Nephron (organoid): ENCODE measurements at regions not wholly inside any gene's neighbourhood (a gene's known extent, or its start where the extent isn't known, plus 50 kb on each side); places are given as distances from the start of the nearest gene placed in this dataset.

Experiments used
- H3K27ac Mint-ChIP-seq, 3 experiments: 2 replicates each; pipeline ENCODE4 v1.8.0; 2020; ENCODE audit warnings: mixed read lengths in 3 of 3, mild to moderate bottlenecking in 2 of 3, moderate library complexity in 1 of 3
- H3K27me3 Mint-ChIP-seq: 2 replicates; pipeline ENCODE4 v1.8.0; 2021; ENCODE audit warnings: low read depth, mild to moderate bottlenecking, moderate library complexity, mixed read lengths
- H3K36me3 Mint-ChIP-seq: 2 replicates; pipeline ENCODE4 v1.8.0; 2020; ENCODE audit warnings: low read depth, mixed read lengths
- H3K4me1 Mint-ChIP-seq: 2 replicates; pipeline ENCODE4 v1.8.0; 2020; ENCODE audit warnings: mixed read lengths
- H3K4me3 Mint-ChIP-seq, 3 experiments: 2 replicates each; pipeline ENCODE4 v1.8.0; 2020; ENCODE audit warnings: mild to moderate bottlenecking in 3 of 3, mixed read lengths in 3 of 3, moderate library complexity in 2 of 3
- H3K9me3 Mint-ChIP-seq: 2 replicates; pipeline ENCODE4 v1.8.0; 2020; ENCODE audit warnings: mixed read lengths
- TF ChIP-seq, protein P1 (sequence below), 3 experiments: fragments of 200-600 bp; sonication (generic); IDR thresholded peaks; one replicate each; pipeline ENCODE4 v1.5.0; 2021; ENCODE audit warnings: antibody characterized with exemption in 3 of 3; ENCODE audit not compliant: unreplicated experiment in 3 of 3

DNA sequence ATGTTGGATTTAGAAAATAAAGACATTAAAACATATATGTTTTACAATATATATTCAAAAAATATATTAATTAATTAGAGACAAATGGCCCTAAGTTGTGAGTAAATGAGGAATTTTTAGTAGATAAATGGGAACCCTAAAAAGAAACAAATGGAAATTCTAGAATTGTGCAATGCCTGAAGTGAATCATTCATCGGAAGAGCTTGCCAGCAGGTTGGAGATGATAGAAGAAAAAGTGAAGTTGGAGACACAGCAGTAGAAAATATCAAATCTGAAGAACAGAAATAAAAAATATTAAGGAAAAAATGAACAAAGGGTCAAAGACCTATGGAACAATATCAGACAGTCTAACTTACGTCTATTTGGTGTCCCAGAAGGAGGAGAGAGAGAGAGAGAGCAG lies 109.4 kb upstream of the NEDD9 start:
- H3K9me3 Mint-ChIP-seq = peaks cover 9% of the 10 kb centered on the region
- H3K36me3 Mint-ChIP-seq = no peaks in the 10 kb centered on the region
- TF ChIP-seq, protein P1, sequence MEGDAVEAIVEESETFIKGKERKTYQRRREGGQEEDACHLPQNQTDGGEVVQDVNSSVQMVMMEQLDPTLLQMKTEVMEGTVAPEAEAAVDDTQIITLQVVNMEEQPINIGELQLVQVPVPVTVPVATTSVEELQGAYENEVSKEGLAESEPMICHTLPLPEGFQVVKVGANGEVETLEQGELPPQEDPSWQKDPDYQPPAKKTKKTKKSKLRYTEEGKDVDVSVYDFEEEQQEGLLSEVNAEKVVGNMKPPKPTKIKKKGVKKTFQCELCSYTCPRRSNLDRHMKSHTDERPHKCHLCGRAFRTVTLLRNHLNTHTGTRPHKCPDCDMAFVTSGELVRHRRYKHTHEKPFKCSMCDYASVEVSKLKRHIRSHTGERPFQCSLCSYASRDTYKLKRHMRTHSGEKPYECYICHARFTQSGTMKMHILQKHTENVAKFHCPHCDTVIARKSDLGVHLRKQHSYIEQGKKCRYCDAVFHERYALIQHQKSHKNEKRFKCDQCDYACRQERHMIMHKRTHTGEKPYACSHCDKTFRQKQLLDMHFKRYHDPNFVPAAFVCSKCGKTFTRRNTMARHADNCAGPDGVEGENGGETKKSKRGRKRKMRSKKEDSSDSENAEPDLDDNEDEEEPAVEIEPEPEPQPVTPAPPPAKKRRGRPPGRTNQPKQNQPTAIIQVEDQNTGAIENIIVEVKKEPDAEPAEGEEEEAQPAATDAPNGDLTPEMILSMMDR (IDR thresholded peaks at IDR 0.05; ENCODE audit: unreplicated experiment in 3 of 3) = no peak
- no peak overlapping the region for H3K4me3 Mint-ChIP-seq
- no peaks in the 10 kb centered on the region for H3K27me3 Mint-ChIP-seq
- no peak overlapping the region for H3K27ac Mint-ChIP-seq
- peaks cover 5% of the 10 kb centered on the region for H3K4me1 Mint-ChIP-seq

DNA sequence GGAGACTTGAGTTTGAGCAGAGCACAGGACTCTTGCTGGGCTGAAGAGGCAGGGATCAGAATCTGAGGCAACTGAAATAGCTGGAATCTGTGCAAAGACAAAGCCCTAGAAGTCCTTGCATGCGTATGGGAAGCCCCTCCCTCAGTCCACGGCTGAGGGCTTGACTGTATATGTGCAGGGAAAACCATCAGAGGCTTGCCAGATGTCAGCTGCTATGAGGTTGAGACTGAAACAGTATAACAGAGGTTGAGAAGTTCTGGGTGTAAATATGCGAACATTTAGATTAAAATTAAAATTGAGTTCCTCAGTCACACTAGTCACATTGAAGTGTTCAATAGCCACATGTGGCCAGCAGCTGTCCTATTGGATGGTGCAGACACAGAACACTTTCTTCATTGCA lies 108.8 kb upstream of the NEDD9 start:
- Mint-ChIP-seq H3K27me3 (no peaks in the 10 kb centered on the region), H3K36me3 (no peaks in the 10 kb centered on the region), H3K4me1 (peaks cover 5% of the 10 kb centered on the region), H3K4me3 (no peak overlapping the region), H3K9me3 (peaks cover 9% of the 10 kb centered on the region), H3K27ac (no peak overlapping the region)
- TF ChIP-seq, protein P1 (IDR thresholded peaks at IDR 0.05; ENCODE audit: unreplicated experiment in 3 of 3) = no peak

DNA sequence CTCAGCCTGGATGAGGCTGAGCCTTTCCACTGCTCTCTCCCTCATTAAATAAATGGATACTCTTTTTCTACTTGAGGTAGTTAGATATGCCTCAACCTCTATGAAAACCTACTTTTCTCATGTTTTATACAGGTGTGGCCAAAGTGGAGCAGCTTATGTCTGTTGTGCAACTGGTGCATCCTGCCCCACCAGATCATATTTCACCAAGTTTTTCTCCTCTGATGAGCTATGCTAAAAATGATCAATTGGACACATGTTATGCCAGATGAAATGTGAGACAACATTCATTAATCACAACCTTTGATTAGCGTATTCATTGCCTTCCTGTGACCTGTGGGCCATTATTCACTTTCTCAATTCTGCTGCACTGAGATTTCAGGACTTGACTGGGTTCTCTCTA lies 106.9 kb upstream of the NEDD9 start:
- Mint-ChIP-seq H3K9me3 (peaks cover 9% of the 10 kb centered on the region), H3K27me3 (no peaks in the 10 kb centered on the region), H3K36me3 (no peaks in the 10 kb centered on the region), H3K4me1 (peaks cover 5% of the 10 kb centered on the region), H3K27ac (no peak overlapping the region), H3K4me3 (no peak overlapping the region)
- TF ChIP-seq, protein P1 (IDR thresholded peaks at IDR 0.05; ENCODE audit: unreplicated experiment in 3 of 3) = no peak

DNA sequence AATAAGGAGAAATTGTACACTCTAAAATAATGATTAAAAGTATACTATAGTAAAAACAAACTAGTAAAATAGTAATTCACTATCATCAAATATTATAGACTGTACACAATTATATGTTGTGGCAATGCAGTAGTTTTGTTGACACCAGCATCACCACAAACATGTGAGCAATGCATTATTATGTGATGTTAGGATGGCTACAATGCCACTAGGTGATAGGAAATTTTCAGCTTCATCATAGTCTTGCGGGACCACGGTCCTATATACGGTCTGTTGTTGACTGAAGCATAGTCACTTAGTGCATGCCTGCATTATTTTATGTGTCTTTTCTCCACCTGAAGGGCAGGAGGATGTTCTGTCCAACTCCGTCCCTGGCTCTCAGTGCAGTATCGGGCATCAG lies 104.8 kb upstream of the NEDD9 start:
- no peaks in the 10 kb centered on the region for H3K27me3 Mint-ChIP-seq
- H3K9me3 Mint-ChIP-seq = peaks cover 9% of the 10 kb centered on the region
- H3K4me1 Mint-ChIP-seq = peaks cover 5% of the 10 kb centered on the region
- H3K27ac Mint-ChIP-seq = no peak overlapping the region
- H3K4me3 Mint-ChIP-seq = no peak overlapping the region
- TF ChIP-seq, protein P1 (IDR thresholded peaks at IDR 0.05; ENCODE audit: unreplicated experiment in 3 of 3) = no peak
- H3K36me3 Mint-ChIP-seq = no peaks in the 10 kb centered on the region

DNA sequence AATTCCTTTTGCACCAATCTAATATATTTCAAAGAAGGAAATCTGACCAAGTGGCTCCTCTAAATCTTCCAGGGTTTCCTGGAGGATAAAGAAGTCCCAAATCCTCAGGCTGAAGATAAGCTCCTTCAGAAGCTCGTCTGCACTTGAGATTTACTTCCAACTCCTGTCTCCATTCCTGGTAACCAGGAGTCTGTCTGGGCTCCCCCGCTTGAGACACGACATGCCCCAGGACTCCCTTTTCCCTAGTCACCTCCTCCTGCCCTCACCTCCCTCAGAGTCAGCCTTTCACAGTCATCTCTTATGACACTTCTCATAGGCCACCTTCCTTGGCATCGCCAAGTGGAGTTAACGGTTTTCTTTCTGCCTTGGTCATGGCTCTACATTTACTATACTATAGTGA lies 103.4 kb upstream of the NEDD9 start:
- Mint-ChIP-seq H3K36me3 (no peaks in the 10 kb centered on the region), H3K27me3 (no peaks in the 10 kb centered on the region), H3K4me3 (no peak overlapping the region), H3K4me1 (peaks cover 12% of the 10 kb centered on the region), H3K27ac (no peak overlapping the region), H3K9me3 (peaks cover 6% of the 10 kb centered on the region)
- TF ChIP-seq, protein P1 (IDR thresholded peaks at IDR 0.05; ENCODE audit: unreplicated experiment in 3 of 3) = no peak

DNA sequence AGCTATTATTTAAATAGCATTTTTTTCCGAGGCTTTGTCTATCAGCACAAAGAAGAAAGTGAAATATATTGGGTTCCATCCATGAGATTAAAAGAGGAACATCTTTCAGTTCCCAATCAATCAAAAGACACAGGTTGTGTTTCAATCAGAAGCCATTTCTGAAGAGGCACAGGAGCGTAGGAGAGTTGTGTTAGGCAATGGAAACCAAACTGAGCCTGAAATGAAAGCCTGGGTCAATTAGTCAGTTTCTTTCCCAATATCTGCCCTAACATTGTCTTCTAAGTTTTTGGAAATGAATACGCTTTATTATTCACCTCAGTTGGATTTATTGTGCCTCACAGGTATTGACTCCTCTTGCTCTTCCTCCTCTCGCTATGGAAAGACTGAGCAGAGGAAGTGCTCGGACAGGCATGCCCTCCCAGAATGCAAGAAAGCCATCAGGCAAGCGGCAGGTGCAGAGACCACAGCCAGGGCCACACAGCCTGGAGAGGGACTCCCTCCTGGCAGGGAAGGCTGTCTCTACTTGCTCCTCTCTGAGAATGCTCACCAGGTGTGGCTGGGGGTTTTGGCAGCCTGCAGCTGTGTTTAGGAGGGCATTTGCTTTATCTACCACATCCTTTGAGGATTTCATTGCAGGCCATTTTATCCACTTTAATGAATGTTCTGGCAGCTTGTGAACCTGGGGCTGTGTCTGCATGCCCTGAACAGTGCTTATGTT lies 100.8 kb upstream of the NEDD9 start:
- H3K27me3 Mint-ChIP-seq = no peaks in the 10 kb centered on the region
- TF ChIP-seq, protein P1 (IDR thresholded peaks at IDR 0.05; ENCODE audit: unreplicated experiment in 3 of 3) = no peak
- H3K27ac Mint-ChIP-seq = no peak overlapping the region

More for the DNA sequence above, 100.8 kb upstream of the NEDD9 start:
- H3K36me3 Mint-ChIP-seq = no peaks in the 10 kb centered on the region
- H3K4me1 Mint-ChIP-seq = peaks cover 13% of the 10 kb centered on the region
- no peaks in the 10 kb centered on the region for H3K9me3 Mint-ChIP-seq
- H3K4me3 Mint-ChIP-seq = no peak overlapping the region
